CD4-positive, alpha-beta T cell (primary cell): ENCODE measurements at regions not wholly inside any gene's neighbourhood (a gene's known extent, or its start where the extent isn't known, plus 50 kb on each side); places are given as distances from the start of the nearest gene placed in this dataset.

ENCODE experiments used
- ATAC-seq: fragments of 200-7000 bp; cut with Tn5 transposase; one replicate; pipeline ENCODE4 v1.10.0; 2022; ENCODE audit warnings: mild to moderate bottlenecking; ENCODE audit not compliant: poor library complexity
- CTCF ChIA-PET: fragments of 350-600 bp; sonication (Branson Sonifier 250); formaldehyde crosslinking; loops from one replicate; lab custom pipeline; 2021; ENCODE audit warnings: antibody characterized with exemption, inconsistent platforms; lab: Charles Lee
- POLR2A ChIA-PET: fragments of 350-600 bp; sonication (Branson Sonifier 250); formaldehyde crosslinking; loops from one replicate; lab custom pipeline; 2021; ENCODE audit warnings: antibody characterized with exemption, inconsistent platforms; lab: Charles Lee
- DNase-seq, 14 experiments: peaks; one replicate each; pipeline ENCODE4 v3.0.0-alpha.2; 2013 to 2020; ENCODE audit warnings: mixed read lengths in 2 of 14
- H3K27ac ChIP-seq, 2 donors: one replicate each; pipeline versions ENCODE4 v1.5.1 to v1.7.0; 2013; ENCODE audit warnings: low read length in 2 of 2, low read depth in 1 of 2, mild to moderate bottlenecking in 1 of 2
- H3K27me3 ChIP-seq, 2 experiments: 1 replicate in 1 of 2; 2 replicates in 1 of 2; pipeline versions ENCODE4 v1.6.1 to v1.7.0; 2013; ENCODE audit warnings: low read length in 2 of 2, control low read depth in 1 of 2, mild to moderate bottlenecking in 1 of 2, moderate library complexity in 1 of 2; ENCODE audit not compliant: insufficient read depth in 2 of 2, control insufficient read depth in 1 of 2
- H3K36me3 ChIP-seq: one replicate; pipeline ENCODE4 v1.6.1; 2013; ENCODE audit warnings: low read length, control low read depth; ENCODE audit not compliant: insufficient read depth
- H3K4me1 ChIP-seq: one replicate; pipeline ENCODE4 v1.6.1; 2013; ENCODE audit warnings: low read length, control low read depth; ENCODE audit not compliant: insufficient read depth
- H3K4me3 ChIP-seq: one replicate; pipeline ENCODE4 v1.5.1; 2013; ENCODE audit warnings: mild to moderate bottlenecking, low read length, moderate library complexity
- H3K9me3 ChIP-seq, 2 experiments: 1 replicate in 1 of 2; 2 replicates in 1 of 2; pipeline versions ENCODE4 v1.6.1 to v1.7.0; 2013; ENCODE audit warnings: low read length in 2 of 2, mild to moderate bottlenecking in 2 of 2, control low read depth in 1 of 2, moderate library complexity in 1 of 2; ENCODE audit not compliant: control insufficient read depth in 1 of 2, insufficient read depth in 1 of 2
- H3K27ac Mint-ChIP-seq: one replicate; pipeline ENCODE4 v1.8.0; 2020; ENCODE audit warnings: mixed read lengths
- H3K27me3 Mint-ChIP-seq: one replicate; pipeline ENCODE4 v1.8.0; 2021; ENCODE audit warnings: mixed read lengths
- H3K36me3 Mint-ChIP-seq: one replicate; pipeline ENCODE4 v1.8.0; 2021; ENCODE audit warnings: low read depth, mixed read lengths
- H3K4me1 Mint-ChIP-seq: one replicate; pipeline ENCODE4 v1.8.0; 2021; ENCODE audit warnings: low read depth, mixed read lengths
- H3K4me3 Mint-ChIP-seq: one replicate; pipeline ENCODE4 v1.8.0; 2020; ENCODE audit warnings: mild to moderate bottlenecking, mixed read lengths
- H3K9me3 Mint-ChIP-seq: one replicate; pipeline ENCODE4 v1.8.0; 2020; ENCODE audit warnings: mixed read lengths
- intact Hi-C, 2 experiments: fragments of 100-400 bp; cut with DNase I in 1 of 2; cut with micrococcal nuclease in 1 of 2; formaldehyde crosslinking; loops; one replicate each; pipeline versions ENCODE4 v1.15.1 to v1.9.0; 2023 to 2025; cut with DNase I, micrococcal nuclease
- TF ChIP-seq, protein P1 (sequence below): fragments of 200-600 bp; IDR thresholded peaks from one replicate; pipeline ENCODE4 v1.8.0; 2022; ENCODE audit warnings: antibody characterized with exemption, mild to moderate bottlenecking

DNA sequence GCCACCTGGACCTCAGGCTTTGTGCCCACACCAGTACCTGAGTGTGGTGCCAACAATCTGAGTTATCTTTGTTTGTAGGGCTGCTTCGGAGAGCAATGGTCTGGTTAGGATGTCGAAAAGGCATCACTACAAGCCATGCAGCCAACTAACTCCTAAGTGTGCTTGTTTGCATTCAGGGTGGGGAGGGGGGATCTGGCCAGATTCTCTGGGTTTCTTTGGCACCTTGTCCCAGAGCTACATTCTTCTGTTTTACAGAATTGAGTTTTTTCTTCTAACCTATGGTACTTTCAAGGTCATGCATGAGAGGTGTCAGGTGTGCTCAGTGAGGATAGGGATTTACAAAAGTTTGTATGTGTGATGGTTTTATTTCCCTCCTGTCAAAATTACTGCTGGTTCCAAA is 391.4 kb upstream of the RARB start:
- Histone ChIP-seq H3K4me1 (no peaks in the 10 kb centered on the region), H3K4me3 (no peak overlapping the region), H3K9me3 (no peaks in the 10 kb centered on the region), H3K27me3 (no peaks in the 10 kb centered on the region), H3K36me3 (no peaks in the 10 kb centered on the region), H3K27ac (no peak overlapping the region)
- CTCF ChIA-PET = no interaction called here
- Mint-ChIP-seq H3K9me3 (no peaks in the 10 kb centered on the region), H3K27ac (no peak overlapping the region), H3K4me3 (no peak overlapping the region), H3K27me3 (no peaks in the 10 kb centered on the region), H3K36me3 (no peaks in the 10 kb centered on the region), H3K4me1 (no peaks in the 10 kb centered on the region)
- TF ChIP-seq, protein P1, sequence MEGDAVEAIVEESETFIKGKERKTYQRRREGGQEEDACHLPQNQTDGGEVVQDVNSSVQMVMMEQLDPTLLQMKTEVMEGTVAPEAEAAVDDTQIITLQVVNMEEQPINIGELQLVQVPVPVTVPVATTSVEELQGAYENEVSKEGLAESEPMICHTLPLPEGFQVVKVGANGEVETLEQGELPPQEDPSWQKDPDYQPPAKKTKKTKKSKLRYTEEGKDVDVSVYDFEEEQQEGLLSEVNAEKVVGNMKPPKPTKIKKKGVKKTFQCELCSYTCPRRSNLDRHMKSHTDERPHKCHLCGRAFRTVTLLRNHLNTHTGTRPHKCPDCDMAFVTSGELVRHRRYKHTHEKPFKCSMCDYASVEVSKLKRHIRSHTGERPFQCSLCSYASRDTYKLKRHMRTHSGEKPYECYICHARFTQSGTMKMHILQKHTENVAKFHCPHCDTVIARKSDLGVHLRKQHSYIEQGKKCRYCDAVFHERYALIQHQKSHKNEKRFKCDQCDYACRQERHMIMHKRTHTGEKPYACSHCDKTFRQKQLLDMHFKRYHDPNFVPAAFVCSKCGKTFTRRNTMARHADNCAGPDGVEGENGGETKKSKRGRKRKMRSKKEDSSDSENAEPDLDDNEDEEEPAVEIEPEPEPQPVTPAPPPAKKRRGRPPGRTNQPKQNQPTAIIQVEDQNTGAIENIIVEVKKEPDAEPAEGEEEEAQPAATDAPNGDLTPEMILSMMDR = no peak
- no peak for ATAC-seq
- DNase-seq = no peak
- POLR2A ChIA-PET = interaction anchor here (0.6 kb wide), 1 partner anchor 547 kb away, joined by 3 read pairs; no protein-coding TSS in a partner anchor
- intact Hi-C loops = no loop called here

DNA sequence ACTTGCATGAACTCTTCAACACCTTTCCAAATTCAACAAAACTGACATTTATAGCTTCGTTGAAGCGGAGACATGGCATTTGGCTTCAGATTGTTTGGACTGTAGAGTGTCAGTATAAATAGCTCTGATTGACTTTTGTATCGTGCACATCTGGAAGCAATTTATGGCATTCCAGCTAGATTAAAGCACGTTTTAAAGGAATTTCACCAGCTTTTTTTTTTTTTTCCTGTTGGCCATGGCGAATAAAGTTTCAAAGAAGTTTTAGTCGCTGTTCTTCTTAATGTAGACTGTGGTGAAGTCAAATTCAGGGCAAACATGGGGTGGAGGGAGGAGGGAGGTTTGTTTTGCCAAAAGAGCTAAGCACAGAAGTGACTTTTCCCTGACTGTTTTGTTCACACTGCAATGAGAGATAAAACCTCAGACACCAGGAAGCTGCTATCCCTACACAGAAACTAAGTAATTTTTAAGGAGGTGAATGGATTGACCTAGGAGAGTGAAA is 391.0 kb upstream of the RARB start:
- DNase-seq = no peak
- Histone ChIP-seq H3K27me3 (no peaks in the 10 kb centered on the region), H3K4me1 (no peaks in the 10 kb centered on the region), H3K4me3 (no peak overlapping the region), H3K27ac (no peak overlapping the region), H3K36me3 (no peaks in the 10 kb centered on the region), H3K9me3 (no peaks in the 10 kb centered on the region)
- POLR2A ChIA-PET = interaction anchor here (0.6 kb wide), 1 partner anchor 548 kb away, joined by 3 read pairs; no protein-coding TSS in a partner anchor
- no peaks in the 10 kb centered on the region for H3K36me3 Mint-ChIP-seq
- CTCF ChIA-PET = no interaction called here
- no peak overlapping the region for H3K4me3 Mint-ChIP-seq
- H3K9me3 Mint-ChIP-seq = no peaks in the 10 kb centered on the region
- TF ChIP-seq, protein P1 = no peak
- H3K27me3 Mint-ChIP-seq = no peaks in the 10 kb centered on the region
- no peaks in the 10 kb centered on the region for H3K4me1 Mint-ChIP-seq
- ATAC-seq = no peak
- intact Hi-C loops = no loop called here
- no peak overlapping the region for H3K27ac Mint-ChIP-seq

DNA sequence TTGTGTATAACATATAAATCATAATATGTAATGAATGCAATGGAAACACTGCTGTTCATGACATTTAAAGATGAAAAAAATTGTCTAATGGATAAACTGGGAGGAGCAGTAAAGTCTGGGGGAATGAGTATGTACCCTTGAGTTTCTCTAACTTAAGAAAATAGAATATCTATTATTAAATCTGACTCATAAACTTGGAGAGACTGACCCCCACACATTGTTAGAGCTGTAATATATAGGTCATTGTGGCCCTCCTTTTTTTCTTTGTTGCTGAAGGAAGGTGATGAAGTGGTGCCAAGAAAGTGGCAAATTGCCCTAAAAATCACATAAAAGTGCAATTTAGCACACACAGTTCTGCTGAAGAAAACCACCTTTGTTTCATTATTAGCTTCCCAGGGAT is 389.8 kb upstream of the RARB start:
- intact Hi-C loops = no loop called here
- TF ChIP-seq, protein P1 = no peak
- H3K36me3 ChIP-seq = no peaks in the 10 kb centered on the region
- POLR2A ChIA-PET = no interaction called here
- H3K27me3 ChIP-seq = no peaks in the 10 kb centered on the region
- DNase-seq (no peak), ATAC-seq (no peak)
- H3K9me3 ChIP-seq = no peaks in the 10 kb centered on the region
- no peaks in the 10 kb centered on the region for H3K4me1 ChIP-seq
- Mint-ChIP-seq H3K36me3 (no peaks in the 10 kb centered on the region), H3K27me3 (no peaks in the 10 kb centered on the region), H3K4me1 (no peaks in the 10 kb centered on the region), H3K9me3 (no peaks in the 10 kb centered on the region), H3K4me3 (no peak overlapping the region), H3K27ac (no peak overlapping the region)
- CTCF ChIA-PET = no interaction called here
- H3K4me3 ChIP-seq = no peak overlapping the region
- no peak overlapping the region for H3K27ac ChIP-seq
